ENCODE measurements at regions not wholly inside any gene's neighbourhood (a gene's known extent, or its start where the extent isn't known, plus 50 kb on each side); places are given as distances from the start of the nearest gene placed in this dataset.

- intact Hi-C loops (cut with DNase I) = no loop called here
- DNase-seq (ENCODE audit: low spot score) (no peak), ATAC-seq (no peak)
These were observed 64.1 kb upstream of the SOX4 start for GRCh38 chr6:21529431-21529830.

- ATAC-seq (no peak), DNase-seq (ENCODE audit: low spot score) (no peak)
- intact Hi-C loops (cut with DNase I) = no loop called here
These were observed 62.2 kb upstream of the SOX4 start for GRCh38 chr6:21531393-21531792.

GRCh38 chr6:21533678-21534077 lies 59.9 kb upstream of the SOX4 start:
- intact Hi-C loops (cut with DNase I) = no loop called here
- no peak for ATAC-seq
- DNase-seq (ENCODE audit: low spot score) = no peak

- intact Hi-C loops (cut with DNase I) = no loop called here
- no peak for DNase-seq (ENCODE audit: low spot score)
- no peak for ATAC-seq
These were observed 57.2 kb upstream of the SOX4 start for GRCh38 chr6:21536280-21536766.

GRCh38 chr6:21537637-21538036 lies 55.9 kb upstream of the SOX4 start:
- intact Hi-C loops (cut with DNase I) = no loop called here
- no peak for ATAC-seq
- DNase-seq (ENCODE audit: low spot score) = no peak

GRCh38 chr6:21538186-21538798 lies 55.3 kb upstream of the SOX4 start:
- no peak for DNase-seq (ENCODE audit: low spot score)
- intact Hi-C loops (cut with DNase I) = no loop called here
- peak; percentile 78 for ATAC-seq

- intact Hi-C loops (cut with DNase I) = no loop called here
- ATAC-seq (no peak), DNase-seq (ENCODE audit: low spot score) (no peak)
These were observed 53.9 kb upstream of the SOX4 start for GRCh38 chr6:21539621-21540100.
